Activated CD4-positive, alpha-beta T cell treated with anti-CD3 and anti-CD28 coated beads, Interleukin-2, Interleukin-4, amounts not matched to agents 100 ng/mL and 50 ng/mL, durations not matched to agents 16 hours and 8 hours (primary cell): ENCODE measurements at regions not wholly inside any gene's neighbourhood (a gene's known extent, or its start where the extent isn't known, plus 50 kb on each side); places are given as distances from the start of the nearest gene placed in this dataset.

Source experiments
- DNase-seq: peaks from one replicate; pipeline ENCODE4 v3.0.0-alpha.2; 2020; ENCODE audit warnings: low spot score

DNA sequence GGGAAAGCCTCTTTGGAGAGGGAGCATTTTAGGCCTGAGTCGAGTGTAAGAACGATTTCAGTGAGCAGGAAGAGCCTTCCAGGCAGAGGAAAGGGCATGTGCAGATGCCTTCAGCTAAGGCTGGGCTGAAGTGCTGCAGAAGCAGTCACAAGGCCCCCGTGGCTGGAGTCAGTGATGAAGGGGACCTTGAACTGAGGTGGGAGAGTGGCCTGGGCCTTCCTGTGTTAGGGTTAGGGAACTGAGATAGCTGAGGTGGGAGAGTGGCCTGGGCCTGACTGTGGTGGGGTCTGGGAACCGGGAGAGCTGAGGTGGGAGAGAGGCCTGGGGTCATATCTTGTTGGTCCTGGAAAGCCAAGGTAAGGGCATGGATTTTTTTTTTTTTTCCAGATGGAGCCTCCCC is 50.9 kb upstream of the ETV3 start:
- no peak for DNase-seq
